OCI-LY7 (cell line): ENCODE measurements at regions not wholly inside any gene's neighbourhood (a gene's known extent, or its start where the extent isn't known, plus 50 kb on each side); places are given as distances from the start of the nearest gene placed in this dataset.
"Not testable (repeated sequence)": the region's sequence is repeated elsewhere in the genome, so short reads cannot be mapped to it uniquely, and the experiment has no call there.

Experiments
- BruUV-seq: library from RNA; stranded (reverse); fragments of 400-500 nt; replicated peaks from 2 replicates; lab custom pipeline; 2021; lab: Mats Ljungman, UMichigan
- CTCF ChIA-PET: fragments of 300-600 bp; sonication (Branson Sonifier 250); formaldehyde crosslinking; loops from one replicate; lab custom pipeline; 2022; ENCODE audit warnings: antibody characterized with exemption; ENCODE audit not compliant: unreplicated experiment; lab: Charles Lee
- POLR2A ChIA-PET: fragments of 300-600 bp; sonication (Branson Sonifier 250); formaldehyde crosslinking; loops from one replicate; lab custom pipeline; 2022; ENCODE audit warnings: antibody characterized with exemption; lab: Charles Lee
- DNase-seq: peaks from one replicate; pipeline ENCODE4 v3.0.0-alpha.2; 2015; ENCODE audit warnings: low spot score
- H2AFZ ChIP-seq: fragments of 200-600 bp; sonication (generic), shearing (Covaris generic); 2 replicates; pipeline ENCODE4 v1.6.1; 2014; ENCODE audit warnings: mild to moderate bottlenecking, antibody characterized with exemption, low read length, moderate library complexity
- H3K27ac ChIP-seq: fragments of 200-600 bp; sonication (generic); 2 replicates; pipeline ENCODE4 v1.5.1; 2014; ENCODE audit warnings: mixed run types, low read depth, mild to moderate bottlenecking, moderate library complexity, low read length, inconsistent platforms; ENCODE audit not compliant: poor library complexity, severe bottlenecking
- H3K36me3 ChIP-seq: fragments of 200-600 bp; sonication (generic); 2 replicates; pipeline ENCODE4 v1.6.1; 2014; ENCODE audit warnings: mild to moderate bottlenecking, antibody characterized with exemption, low read length, moderate library complexity, mixed read lengths; ENCODE audit not compliant: insufficient read depth
- H3K4me1 ChIP-seq: fragments of 200-600 bp; sonication (generic); 2 replicates; pipeline ENCODE4 v1.5.1; 2014; ENCODE audit warnings: mild to moderate bottlenecking, low read length; ENCODE audit not compliant: insufficient read depth, poor library complexity, severe bottlenecking
- H3K4me2 ChIP-seq: fragments of 200-600 bp; sonication (generic); 2 replicates; pipeline ENCODE4 v1.6.1; 2014; ENCODE audit warnings: mild to moderate bottlenecking, low read length
- H3K4me3 ChIP-seq: fragments of 200-600 bp; sonication (generic); 2 replicates; pipeline ENCODE4 v1.5.1; 2014; ENCODE audit warnings: mild to moderate bottlenecking, low read depth, low read length; ENCODE audit not compliant: poor library complexity, severe bottlenecking
- H3K79me2 ChIP-seq: fragments of 200-600 bp; sonication (generic); 2 replicates; pipeline ENCODE4 v1.6.1; 2016; ENCODE audit warnings: low read depth, mild to moderate bottlenecking, low read length, moderate library complexity, mixed read lengths; ENCODE audit not compliant: insufficient read depth
- H3K9me2 ChIP-seq: fragments of 200-600 bp; sonication (generic); 2 replicates; pipeline ENCODE4 v1.6.1; 2016; ENCODE audit warnings: mild to moderate bottlenecking, low read length, mixed read lengths; ENCODE audit not compliant: insufficient read depth
- H3K9me3 ChIP-seq: fragments of 200-600 bp; sonication (generic); 2 replicates; pipeline ENCODE4 v1.6.1; 2014; ENCODE audit warnings: mild to moderate bottlenecking, mixed run types, low read length, mixed read lengths
- H4K20me1 ChIP-seq: fragments of 200-600 bp; sonication (generic); 2 replicates; pipeline ENCODE4 v1.6.1; 2014; ENCODE audit warnings: mild to moderate bottlenecking, antibody characterized with exemption, low read length, moderate library complexity, mixed read lengths; ENCODE audit not compliant: insufficient read depth
- EZH2phosphoT487 ChIP-seq: fragments of 200-600 bp; sonication (generic); IDR thresholded peaks from 2 replicates; pipeline ENCODE4 v1.6.1; 2018; ENCODE audit warnings: low read depth, borderline replicate concordance, mild to moderate bottlenecking, mixed run types, antibody characterized with exemption, low read length, moderate library complexity, mixed read lengths
- intact Hi-C: fragments of 100-400 bp; cut with micrococcal nuclease; formaldehyde crosslinking; loops from one replicate; pipeline ENCODE4 v1.10.0; 2022; ENCODE audit not compliant: unreplicated experiment
- TF ChIP-seq, protein P1 (sequence below): fragments of 200-600 bp; sonication (generic); conservative IDR thresholded peaks from 2 replicates; pipeline ENCODE4 v1.5.1; 2014; ENCODE audit warnings: mild to moderate bottlenecking, antibody characterized with exemption, low read length, moderate library complexity, mixed read lengths

DNA sequence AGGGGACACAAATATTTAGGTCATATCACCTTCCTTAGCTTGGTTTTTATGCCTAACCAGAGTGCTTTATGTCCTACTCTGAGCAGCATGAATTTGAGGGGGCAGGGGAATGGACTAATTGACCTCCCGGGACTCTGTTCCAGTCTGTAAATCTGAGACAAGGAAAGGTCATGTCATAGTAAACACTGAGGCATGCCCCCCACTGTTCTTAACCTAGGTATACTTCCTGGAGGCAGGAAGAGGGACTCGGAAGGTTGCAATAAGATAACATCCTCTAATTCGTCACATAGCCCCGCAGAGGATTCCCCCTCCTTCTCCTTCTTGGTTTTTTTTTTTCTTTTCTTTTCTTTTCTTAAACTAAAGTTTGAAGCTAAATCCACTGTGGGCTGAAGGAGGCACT is 540.3 kb upstream of the CADM1 start:
- H3K9me3 ChIP-seq, result no peaks in the 10 kb centered on the region
- H3K79me2 ChIP-seq, result no peaks in the 10 kb centered on the region
- H3K9me2 ChIP-seq, result no peaks in the 10 kb centered on the region
- POLR2A ChIA-PET, result interaction anchor here (0.6 to 1.0 kb wide), 3 partner anchors 13 to 974 kb away, joined by 3 to 4 read pairs (median 3); no protein-coding TSS in a partner anchor
- TF ChIP-seq, protein P1, sequence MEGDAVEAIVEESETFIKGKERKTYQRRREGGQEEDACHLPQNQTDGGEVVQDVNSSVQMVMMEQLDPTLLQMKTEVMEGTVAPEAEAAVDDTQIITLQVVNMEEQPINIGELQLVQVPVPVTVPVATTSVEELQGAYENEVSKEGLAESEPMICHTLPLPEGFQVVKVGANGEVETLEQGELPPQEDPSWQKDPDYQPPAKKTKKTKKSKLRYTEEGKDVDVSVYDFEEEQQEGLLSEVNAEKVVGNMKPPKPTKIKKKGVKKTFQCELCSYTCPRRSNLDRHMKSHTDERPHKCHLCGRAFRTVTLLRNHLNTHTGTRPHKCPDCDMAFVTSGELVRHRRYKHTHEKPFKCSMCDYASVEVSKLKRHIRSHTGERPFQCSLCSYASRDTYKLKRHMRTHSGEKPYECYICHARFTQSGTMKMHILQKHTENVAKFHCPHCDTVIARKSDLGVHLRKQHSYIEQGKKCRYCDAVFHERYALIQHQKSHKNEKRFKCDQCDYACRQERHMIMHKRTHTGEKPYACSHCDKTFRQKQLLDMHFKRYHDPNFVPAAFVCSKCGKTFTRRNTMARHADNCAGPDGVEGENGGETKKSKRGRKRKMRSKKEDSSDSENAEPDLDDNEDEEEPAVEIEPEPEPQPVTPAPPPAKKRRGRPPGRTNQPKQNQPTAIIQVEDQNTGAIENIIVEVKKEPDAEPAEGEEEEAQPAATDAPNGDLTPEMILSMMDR, result no peak
- TF ChIP-seq EZH2phosphoT487, result no peak
- H3K36me3 ChIP-seq, result no peaks in the 10 kb centered on the region
- H4K20me1 ChIP-seq, result no peaks in the 10 kb centered on the region
- H3K4me2 ChIP-seq, result no peak overlapping the region
- H3K4me1 ChIP-seq, result no peaks in the 10 kb centered on the region
- CTCF ChIA-PET, result no interaction called here
- H3K4me3 ChIP-seq, result no peak overlapping the region
- DNase-seq, result no peak
- intact Hi-C loops, result no loop called here
- H2AFZ ChIP-seq, result no peak overlapping the region
- no TSS peak for BruUV-seq
- no peak overlapping the region for H3K27ac ChIP-seq

DNA sequence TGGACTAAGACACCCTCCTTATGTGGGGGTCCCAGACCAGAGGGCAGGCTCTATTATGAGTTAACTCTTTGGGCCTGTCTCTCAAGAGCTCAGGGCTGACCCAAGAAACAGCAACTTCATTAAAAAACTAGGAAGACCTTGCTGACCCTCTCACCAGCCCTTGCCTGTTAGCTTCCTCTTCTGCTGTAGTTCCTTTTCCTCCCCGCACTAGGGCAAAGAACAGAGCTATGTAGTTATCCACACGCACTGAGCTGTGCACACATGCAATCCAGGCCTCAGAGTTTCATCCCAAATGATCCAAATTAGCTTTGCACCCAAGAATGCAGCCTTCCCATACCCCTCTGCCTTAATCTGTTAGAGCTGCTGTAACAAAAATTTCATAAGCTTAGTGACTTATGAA is 539.6 kb upstream of the CADM1 start:
- Histone ChIP-seq H3K9me3 (no peaks in the 10 kb centered on the region), H3K27ac (no peak overlapping the region), H3K4me3 (no peak overlapping the region), H4K20me1 (no peaks in the 10 kb centered on the region), H2AFZ (no peak overlapping the region), H3K9me2 (no peaks in the 10 kb centered on the region), H3K4me1 (no peaks in the 10 kb centered on the region), H3K36me3 (no peaks in the 10 kb centered on the region), H3K79me2 (no peaks in the 10 kb centered on the region), H3K4me2 (no peak overlapping the region)
- ChIA-PET POLR2A (interaction anchor here (1.0 kb wide), 2 partner anchors 12 to 19 kb away, joined by 3 to 6 read pairs; no protein-coding TSS in a partner anchor), CTCF (interaction anchor here (0.6 kb wide), 1 partner anchor 68 kb away, joined by 3 read pairs; no protein-coding TSS in a partner anchor)
- TF ChIP-seq, protein P1, result no peak
- no peak for TF ChIP-seq EZH2phosphoT487
- BruUV-seq, result no TSS peak
- DNase-seq, result no peak
- intact Hi-C loops, result no loop called here

DNA sequence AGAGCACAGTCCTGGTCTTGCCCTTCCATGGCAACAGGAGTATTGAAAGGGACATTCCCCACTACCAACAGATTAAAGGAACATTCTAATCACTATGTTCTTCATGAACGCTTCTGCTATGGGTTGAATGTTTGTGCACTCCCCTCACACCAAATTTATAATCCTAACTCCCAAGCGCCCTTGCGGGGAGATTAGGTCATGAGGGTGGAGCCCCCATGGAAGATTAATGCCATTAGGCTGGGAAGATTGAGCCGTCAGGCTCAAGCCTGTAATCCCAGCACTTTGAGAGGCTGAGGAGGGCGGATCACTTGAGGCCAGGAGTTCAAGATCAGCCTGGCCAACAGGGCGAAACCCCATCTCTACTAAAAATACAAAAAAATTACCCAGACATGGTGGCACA is 538.8 kb upstream of the CADM1 start:
- CTCF ChIA-PET, H2AFZ ChIP-seq, H3K9me2 ChIP-seq, H3K4me2 ChIP-seq, intact Hi-C loops, BruUV-seq, H4K20me1 ChIP-seq, H3K27ac ChIP-seq, DNase-seq, H3K9me3 ChIP-seq, H3K4me3 ChIP-seq, H3K36me3 ChIP-seq, H3K4me1 ChIP-seq, H3K79me2 ChIP-seq: not testable (repeated sequence)
- POLR2A ChIA-PET, result interaction anchor here (0.6 to 1.0 kb wide), 2 partner anchors 19 to 214 kb away, joined by 3 to 6 read pairs; no protein-coding TSS in a partner anchor
